GM21825 (cell line): ENCODE measurements at regions not wholly inside any gene's neighbourhood (a gene's known extent, or its start where the extent isn't known, plus 50 kb on each side); places are given as distances from the start of the nearest gene placed in this dataset.
"Not testable (repeated sequence)": the region's sequence is repeated elsewhere in the genome, so short reads cannot be mapped to it uniquely, and the experiment has no call there.

ENCODE experiments used
- ATAC-seq: cut with Tn5 transposase; IDR thresholded peaks from one replicate; pipeline ENCODE4 v1.9.1; 2021; ENCODE audit warnings: mild to moderate bottlenecking, moderate library complexity; ENCODE audit not compliant: unreplicated experiment

DNA sequence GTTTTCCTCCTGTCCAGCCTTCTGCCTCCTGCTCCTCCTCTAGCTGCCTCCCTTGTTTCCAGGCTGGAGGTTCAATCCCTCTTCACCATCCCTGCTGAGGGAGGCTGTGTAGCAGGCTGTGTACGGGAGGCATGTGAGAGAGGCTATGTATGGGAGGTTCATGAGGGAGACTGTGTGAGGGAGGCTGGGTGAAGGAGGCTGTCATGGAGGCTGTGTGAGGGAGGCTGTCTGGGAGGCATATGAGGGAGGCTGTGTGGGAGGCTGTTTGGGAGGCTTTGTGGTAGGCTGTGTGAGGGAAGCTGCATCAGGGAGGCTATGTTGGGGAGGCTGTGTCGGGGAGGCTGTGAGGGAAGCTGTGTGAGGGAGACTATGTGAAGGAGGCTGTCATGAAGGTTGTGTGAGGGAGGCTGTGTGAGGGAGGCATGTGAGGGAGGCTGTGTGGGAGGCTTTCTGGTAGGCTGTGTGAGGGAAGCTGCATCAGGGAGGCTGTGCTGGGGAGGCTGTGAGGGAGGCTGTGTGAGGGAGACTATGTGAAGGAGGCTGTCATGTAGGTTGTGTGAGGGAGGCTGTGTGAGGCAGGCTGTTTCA is 123.7 kb upstream of the RNF32 start:
- no peak for ATAC-seq

DNA sequence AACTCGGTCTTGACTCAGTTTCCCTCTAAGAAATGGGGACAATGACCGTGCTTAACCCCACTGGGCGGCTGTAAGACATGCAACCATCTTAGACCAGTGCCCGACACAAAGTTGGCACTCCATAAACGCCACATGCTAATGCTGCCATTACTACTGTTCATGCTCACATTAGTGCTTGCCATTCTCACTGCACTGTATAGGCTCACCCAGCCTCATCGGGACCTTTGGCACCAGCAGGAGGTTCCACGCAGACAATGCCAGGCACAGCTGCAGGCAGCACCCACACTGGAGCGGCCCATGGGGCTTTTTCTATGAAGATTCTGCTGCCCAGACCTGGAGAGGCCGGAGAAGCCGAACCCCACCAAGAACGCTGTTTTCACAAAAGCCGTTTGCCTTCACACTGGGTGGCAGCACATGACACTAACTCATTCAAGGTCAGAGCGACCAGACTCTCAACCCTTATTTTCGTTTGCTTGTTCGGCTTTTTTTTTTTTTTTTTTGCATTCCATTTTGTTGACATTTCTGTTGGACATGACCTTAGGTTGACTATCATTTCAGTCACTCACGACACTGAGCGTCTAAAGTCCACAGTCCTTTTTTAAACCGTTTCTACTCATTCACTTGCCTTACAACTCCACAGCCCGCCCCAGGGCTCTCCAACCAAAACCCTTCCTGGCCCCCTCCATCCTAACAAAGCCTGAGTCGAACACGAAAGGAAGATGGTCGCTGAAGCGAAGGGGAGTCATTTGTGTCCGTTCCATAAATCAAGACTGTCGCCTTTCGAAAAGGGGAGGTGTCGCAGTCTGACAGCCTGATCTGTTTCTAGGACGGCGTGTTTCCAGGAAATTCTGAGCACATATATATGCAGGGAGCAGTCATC is 124.4 kb upstream of the RNF32 start:
- no peak for ATAC-seq

DNA sequence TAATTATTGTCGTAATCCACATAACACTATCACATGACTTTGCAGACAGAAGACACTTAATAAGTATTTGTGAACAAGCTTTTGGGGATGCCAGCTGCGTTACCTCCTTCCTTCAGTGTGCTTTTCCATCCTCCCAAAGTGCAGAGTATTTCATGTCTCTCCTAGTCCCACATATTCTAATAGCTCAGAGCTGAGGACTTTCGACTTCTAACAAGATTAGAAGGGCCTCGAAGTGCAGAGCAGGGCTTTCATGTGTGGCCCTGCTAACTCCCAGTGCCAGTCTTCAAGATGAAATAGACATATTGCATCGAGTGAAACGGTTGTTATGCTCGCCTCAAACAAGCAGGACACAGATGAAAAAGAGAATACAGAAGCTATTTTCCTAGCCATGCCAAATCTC is 125.7 kb upstream of the RNF32 start:
- no peak for ATAC-seq

DNA sequence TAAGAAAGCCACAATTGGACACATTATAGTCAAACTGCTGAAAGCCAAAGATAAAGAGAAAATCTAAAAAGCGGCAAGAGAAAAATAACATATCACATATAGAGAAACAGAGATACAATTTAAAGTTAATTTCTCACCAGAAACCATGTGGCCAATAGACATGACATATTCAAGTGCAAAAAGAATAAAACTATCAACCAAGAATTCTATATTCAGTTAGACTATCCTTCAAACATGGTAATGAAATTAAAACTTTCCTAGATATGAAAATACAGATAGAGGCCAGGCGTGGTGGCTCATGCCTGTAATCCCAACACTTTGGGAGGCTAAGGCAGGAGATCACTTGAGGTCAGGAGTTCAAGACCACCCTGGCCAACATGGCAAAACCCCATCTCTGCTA is 129.1 kb upstream of the RNF32 start:
- ATAC-seq = no peak

DNA sequence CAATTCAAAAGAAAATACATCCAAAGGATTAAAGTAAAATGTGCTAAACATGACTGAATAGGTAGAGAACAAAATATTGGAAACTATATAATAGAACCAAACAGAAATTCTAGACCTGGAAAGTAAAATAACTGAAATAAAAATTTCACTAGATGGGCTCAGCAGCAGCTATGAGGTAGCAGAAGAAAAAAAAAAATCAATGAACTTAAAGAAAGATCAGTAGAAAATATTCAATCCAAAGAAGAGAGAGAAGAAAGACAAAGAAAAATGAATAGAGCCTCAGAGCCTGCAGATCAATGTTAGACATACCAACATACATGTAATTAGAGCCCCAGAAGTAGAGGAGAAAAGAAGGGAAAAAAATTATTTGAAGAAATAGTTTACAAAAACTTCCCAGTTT is 129.6 kb upstream of the RNF32 start:
- no peak for ATAC-seq

DNA sequence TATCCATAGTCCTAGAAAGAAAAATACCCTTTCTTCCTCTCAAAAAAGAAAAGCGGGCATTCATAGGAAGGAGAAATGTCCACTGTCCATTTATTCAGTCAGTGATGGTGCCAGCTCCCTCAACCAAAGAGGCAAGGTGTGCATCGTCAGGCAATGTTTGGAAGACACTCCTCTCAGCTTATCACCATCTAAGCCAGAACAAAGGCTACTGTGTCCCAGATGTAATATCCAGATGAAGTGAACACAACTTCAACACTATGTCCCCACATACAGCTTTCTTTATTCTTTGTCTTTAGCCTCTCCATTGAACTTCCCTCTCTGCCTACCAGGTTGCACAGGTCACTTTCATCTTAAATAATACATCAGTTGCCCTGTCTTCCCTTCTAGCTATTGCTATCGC is 131.4 kb upstream of the RNF32 start:
- no peak for ATAC-seq

DNA sequence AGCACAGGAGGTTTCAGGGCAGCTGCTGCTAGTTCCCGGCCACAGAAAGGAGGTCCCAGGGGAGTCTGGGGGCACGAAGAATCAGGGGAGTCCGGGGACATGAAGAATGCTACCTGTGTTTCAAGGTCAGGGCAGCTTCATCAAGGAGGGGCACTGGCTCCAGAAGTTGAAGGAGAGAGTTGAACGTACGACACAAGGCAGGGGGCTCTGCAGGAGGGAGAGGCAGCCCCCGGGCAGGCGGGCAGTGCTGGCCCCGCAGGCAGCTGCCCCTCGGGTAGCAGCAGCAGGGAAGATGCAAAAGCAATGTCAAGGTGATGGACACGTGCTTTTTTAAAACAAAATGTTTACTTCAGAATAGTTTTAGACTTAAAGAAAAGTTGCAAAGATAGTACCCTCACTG is 134.7 kb upstream of the RNF32 start:
- ATAC-seq = no peak

DNA sequence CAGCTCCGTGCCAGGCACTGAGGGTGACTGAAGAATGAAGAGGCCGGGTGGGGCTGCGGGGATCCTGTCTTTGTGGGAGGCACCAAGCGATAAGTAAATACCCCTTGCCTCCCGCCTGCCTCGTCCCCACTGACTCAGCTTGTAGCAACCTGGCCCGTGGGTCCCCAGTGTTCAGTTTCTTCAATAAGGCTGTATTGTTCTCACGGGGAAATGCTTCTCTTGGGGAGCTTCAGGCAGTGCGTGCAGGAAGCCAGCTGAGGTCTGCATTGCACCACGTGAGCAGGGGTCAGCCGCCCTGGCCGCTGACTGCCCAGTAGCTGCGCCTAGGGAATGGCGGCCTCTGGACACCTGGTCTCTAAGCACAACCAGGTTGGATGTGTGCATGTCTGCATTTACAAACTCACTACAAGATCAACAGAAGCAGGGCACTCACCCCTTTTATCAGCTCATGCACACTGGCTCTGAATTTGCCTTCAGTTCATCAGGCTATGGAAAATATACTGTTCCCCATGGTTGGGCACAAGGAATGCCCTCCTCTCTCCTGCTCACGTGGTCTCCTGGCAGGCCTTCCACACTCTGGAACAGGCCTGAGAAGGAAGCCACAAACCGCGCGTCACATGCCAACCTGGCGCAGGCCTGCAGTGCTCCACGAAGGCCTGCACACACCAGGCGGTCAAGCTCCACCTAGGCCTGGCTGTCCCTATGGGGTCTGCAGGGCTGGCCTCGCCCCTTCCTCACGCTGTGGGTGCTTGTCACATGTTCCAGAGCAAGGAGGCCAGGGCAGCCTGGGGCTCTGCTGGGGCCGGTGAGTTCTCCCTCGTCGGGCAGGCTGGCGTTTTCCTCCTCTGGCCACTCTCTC is 135.7 kb upstream of the RNF32 start:
- ATAC-seq = no peak

DNA sequence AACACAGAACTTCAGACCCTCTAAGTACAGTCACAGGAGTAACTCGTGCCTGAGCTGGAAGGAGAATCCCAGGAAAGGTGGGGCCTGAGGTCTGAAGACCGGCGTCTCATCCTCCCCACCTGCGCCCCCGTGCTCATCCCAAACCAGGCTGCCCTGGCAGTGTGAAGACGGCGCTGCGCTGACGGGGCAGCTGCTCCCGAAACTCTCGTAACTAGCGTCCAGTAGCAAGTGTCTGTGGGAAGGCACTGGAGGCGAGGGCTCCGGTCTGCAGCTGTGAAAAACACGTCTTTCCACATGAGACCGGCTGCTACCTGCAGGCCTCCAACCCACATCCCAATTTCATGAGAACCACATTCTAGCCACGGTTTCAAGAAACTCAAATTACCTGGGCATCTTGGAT is 136.6 kb upstream of the RNF32 start:
- no peak for ATAC-seq

DNA sequence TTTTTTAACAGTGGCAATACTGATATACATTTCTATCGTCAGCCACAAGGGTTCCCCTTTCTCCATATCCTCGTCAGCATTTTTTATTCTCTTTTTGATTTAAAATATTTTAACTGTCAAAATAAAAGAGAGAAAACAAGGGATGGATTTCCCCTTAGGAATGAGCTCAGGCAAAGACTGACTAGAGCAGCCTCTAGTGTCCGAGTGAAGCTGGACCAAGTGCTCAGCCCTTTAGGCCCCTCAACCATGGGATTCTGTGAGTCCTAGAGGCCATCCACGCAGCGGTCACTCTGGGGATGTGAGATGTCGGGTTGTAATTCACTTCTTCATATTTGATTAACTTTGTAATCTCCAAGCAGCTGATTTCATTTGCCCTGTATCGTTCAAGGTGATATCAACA is 137.4 kb upstream of the RNF32 start:
- ATAC-seq = no peak

DNA sequence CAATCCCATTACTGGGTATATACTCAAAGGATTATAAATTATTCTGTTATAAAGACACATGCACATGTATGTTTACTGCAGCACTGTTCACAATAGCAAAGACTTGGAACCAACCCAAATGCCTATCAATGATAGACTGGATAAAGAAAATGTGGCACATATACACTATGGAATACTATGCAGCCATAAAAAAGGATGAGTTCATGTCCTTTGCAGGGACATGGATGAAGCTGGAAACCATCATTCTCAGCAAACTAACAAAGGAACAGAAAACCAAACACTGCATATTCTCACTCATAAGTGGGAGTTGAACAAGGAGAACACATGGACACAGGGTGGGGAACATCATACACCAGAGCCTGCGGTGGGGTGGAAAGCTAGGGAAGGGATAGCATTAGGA is 138.8 kb upstream of the RNF32 start:
- not testable (repeated sequence) for ATAC-seq

DNA sequence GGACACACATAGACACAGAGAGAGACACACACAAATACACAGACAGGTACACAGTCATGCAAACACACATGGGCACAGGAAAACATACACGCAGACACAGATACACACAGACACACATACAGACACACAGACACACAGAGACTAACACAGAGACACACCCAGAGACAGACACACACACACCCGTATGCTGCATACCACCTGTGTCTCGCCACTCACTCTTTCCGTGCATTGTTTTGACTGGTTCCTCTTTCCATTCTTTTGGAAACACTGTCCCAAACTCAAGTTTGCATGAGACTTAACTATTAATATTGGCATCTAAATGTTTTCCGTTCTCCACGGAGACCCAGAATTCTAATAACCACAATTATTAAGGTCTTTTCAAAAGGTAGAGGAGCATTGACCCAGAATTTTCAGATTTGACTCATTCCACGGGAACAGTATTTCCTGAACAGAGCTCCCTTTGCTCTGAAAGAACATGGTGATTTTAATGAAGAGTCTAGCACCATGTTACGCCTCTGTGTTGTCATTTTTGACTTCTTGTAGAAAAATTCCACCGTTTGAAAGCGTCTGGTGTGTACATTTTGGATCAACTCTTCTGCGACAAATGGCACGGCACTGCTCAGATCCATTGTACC is 141.2 kb upstream of the RNF32 start:
- ATAC-seq = no peak

DNA sequence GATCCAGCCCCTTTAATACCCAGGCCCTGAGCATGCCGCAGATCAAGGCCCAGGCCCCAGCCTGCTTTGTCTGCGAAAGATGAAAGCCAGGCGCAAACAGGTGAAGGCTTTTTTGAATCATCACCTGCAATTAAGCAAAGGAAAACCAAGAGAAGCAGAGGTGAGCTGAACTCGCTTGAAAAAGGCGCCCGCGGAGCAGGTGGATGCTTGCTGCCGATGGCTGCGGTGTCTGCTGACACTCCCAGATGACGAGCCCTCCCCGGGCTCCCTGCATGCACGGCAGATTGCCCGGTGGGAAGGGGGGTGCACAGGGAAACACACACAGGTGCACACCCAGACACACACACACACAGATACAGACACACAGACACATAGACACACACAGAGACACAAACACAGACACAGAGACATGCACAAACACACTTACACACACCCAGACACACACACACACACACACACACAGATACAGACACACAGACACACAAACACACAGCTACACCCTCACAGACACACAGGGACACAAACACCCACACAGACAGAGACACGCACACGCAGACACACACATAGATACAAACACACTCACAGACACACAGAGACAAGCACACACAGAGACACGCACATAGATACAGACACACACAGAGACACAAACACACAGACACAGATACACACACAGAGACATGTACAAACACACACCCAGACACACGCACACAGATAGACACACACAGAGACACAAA is 142.6 kb upstream of the RNF32 start:
- ATAC-seq = no peak

DNA sequence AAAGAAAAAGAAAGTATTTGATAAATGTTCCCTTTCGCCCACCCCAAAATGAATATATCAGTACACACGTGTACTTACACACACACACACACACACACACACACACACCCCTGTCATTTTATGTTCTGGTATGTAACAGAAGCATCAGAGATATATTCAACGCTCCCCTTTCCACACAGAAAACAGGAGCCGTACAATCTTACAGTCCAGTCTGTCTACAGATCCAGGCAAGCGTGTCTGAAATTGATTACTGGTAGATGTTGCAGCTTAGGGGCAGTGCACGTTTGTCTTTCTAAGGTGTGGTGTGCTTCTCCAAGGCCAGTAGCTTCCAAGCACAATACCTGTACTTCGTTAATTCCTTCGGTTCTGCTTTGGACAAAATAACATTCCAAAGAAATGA is 143.7 kb upstream of the RNF32 start:
- no peak for ATAC-seq

DNA sequence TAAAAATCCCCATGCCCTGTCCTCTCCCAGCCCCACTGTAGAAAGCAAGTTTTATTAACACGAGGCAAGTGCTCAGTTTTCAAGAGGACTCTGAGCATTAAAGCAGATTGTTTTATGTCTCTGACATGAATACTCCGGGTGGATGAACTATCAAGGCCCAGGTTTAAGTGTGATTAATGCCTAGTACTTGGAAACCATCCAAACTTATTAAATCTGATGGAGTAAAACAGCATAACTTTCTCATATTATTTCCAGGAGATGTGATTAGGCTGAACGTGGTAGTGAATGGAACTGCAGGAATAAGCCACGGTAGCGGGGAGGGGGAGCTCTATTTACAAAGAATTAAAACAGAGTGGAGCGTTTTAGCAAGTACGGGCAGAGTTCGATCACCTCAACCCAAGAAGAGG is 144.2 kb upstream of the RNF32 start:
- no peak for ATAC-seq

DNA sequence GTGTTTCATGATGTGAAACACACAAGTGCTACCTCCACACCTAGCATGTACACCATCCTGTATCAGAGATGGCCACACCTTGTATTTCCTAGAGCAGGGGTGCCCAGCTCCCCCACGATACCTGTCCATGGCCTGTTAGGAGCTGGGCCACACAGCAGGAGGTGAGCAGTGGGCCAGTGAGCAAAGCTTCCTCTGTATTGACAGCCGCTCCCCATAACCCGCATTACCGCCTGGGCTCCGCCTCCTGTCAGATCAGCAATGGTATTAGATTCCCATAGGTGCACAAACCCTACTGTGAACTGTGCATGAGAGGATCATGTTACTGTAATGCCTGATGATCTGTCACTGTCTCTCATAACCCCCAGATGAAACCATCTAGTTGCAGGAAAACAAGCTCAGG is 145.6 kb upstream of the RNF32 start:
- no peak for ATAC-seq

DNA sequence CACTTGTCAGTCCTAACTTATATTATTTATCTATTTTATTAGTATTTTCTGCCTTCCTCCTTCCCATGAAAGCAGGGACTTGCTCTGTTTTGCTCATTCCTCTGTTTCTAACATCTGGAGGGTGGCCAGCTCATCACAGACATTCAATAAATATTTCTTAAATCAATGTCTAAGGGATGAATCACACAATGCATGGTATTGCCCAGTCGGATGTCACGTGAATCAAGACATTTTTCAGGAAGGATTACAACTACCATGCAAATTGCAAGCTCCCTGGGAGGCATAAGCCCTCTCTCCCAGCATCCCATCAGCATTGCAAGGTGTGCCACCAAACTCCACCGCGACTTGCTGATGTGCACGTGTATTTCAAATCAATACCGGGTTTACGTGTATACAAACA is 146.6 kb upstream of the RNF32 start:
- ATAC-seq = no peak

DNA sequence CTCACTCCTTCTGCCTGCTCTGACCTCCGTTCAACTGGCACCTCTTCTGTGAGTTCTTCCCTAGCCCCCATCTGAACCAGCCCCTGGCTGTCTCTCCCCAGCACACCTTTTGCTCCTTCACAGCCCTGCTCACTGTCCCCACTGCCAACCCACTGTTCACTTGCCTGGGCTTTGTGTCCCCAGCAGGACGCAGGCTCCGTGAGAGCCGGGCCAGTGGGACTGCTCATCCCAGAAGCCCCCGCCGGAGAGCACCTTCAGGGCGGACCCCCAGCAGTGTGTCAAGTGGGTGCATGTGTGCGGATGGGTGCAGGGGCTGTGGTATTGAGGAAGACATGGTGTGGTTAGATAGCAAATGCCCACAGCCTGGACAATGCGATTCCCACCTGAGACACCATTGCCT is 148.4 kb upstream of the RNF32 start:
- no peak for ATAC-seq

DNA sequence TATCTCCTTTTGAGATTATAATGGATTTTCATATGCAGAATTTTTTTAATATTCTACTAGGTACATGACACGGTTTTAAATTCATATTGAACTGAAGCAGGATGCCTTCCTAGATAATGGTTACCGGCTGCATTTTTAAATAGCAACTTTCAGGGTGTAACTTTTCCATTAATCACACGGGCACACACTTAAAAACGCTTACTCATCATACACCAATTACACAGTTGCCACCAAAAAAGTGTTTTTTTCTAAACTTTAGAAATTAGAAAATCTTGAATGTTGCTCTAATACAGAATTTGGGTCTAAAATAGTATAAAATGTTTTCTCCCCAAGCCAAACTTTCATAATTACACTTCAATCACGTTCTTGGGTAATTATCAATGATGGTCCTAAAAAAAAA is 149.1 kb upstream of the RNF32 start:
- ATAC-seq = no peak

DNA sequence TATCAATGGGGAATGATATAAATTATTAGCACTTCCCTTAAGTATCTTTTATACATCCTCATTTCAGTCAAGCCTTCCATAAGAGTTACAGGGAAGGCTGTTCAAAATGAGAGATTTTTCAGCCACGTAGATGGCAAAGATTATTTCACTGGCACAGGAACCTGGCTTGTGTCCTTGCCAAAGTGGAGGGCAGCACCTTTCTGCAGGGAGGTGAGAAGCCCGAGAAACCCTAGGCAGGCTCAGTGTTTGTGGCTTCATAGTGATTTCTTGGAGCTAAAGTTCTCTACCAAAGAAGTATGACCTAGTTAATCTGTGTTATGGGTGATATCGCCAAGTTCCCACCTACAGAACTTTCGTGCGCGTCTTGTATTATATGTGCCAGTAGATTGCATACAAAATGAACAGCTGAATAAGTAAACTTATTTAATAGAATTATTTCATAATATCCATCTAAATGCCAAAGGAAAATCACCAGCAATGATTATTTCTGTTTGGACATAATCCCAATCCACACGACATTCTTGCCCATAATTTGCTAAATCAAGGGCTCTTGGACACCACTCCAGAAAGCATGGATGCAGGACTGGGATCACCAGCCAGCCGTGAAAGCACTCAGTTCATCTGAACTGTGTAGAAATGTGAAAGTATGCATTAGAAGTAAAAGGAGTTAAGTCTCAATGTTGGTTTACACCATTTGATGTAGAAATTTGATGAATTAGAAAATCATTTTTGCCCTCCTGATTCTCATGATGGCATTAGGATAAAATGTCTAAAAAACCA is 150.4 kb upstream of the RNF32 start:
- no peak for ATAC-seq
